Right lobe of liver (tissue), 4 donors: ENCODE measurements at regions not wholly inside any gene's neighbourhood (a gene's known extent, or its start where the extent isn't known, plus 50 kb on each side); places are given as distances from the start of the nearest gene placed in this dataset.
A peak's percentile ranks its signal among the peaks of the same experiment; 100 is the strongest.

Experiments
- CTCF ChIP-seq, 4 donors: fragments of 200-600 bp in 3 of 4; fragments of 450-650 bp in 1 of 4; IDR thresholded peaks; one replicate each; pipeline versions ENCODE4 v1.5.1 to v1.8.0; 2016 to 2022; ENCODE audit warnings: antibody characterized with exemption in 4 of 4, mild to moderate bottlenecking in 2 of 4
- POLR2A ChIP-seq: fragments of 450-650 bp; IDR thresholded peaks from one replicate; pipeline ENCODE4 v1.6.1; 2017; ENCODE audit warnings: antibody characterized with exemption, mild to moderate bottlenecking
- donor health status: DM: no; HTN: no; CAD: no.
- donor health status: DM: no; HTN: no; CAD: no.
- donor health status: DM: no; HTN: yes; CAD: no.

- no peak for TF ChIP-seq POLR2A
- peak; percentile 50 to 61 (median 56) for TF ChIP-seq CTCF (IDR thresholded peaks at IDR 0.05)
These were observed 343.6 kb upstream of the SYT4 start for GRCh38 chr18:43620936-43621335.
